NCI-H2107 (cell line): ENCODE measurements at regions not wholly inside any gene's neighbourhood (a gene's known extent, or its start where the extent isn't known, plus 50 kb on each side); places are given as distances from the start of the nearest gene placed in this dataset.
A peak's percentile ranks its signal among the peaks of the same experiment; 100 is the strongest.
"Not testable (repeated sequence)": the region's sequence is repeated elsewhere in the genome, so short reads cannot be mapped to it uniquely, and the experiment has no call there.

ENCODE experiments used
- DNase-seq: peaks from one replicate; lab custom pipeline; 2025; lab: John Stamatoyannopoulos, UW

- no peak for DNase-seq
Measured at GRCh38 chr4:138614398-138615142, 372.4 kb upstream of the SLC7A11 start.

GRCh38 chr4:138612428-138612827 lies 370.3 kb upstream of the SLC7A11 start:
- DNase-seq: no peak

- peak; percentile 13 for DNase-seq
Measured at GRCh38 chr4:138611721-138612120, 369.6 kb upstream of the SLC7A11 start.

DNA sequence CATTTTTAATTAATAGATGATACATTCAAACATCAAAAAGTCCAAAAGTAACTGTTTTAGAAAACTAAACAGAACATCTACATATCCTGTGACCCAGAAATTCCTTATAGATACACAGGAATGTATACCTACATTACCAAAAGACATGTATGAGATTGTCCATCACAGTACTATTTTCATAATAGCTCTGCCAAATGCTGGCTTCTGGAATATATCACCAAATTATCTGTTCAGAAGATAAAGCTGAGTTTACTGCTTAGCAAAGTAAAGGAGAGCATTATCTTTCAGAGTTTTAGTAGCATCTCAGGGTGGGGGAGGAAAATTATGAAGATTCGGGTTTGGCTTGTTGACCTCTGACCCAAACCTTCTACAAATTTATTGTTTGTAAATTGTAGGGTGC lies 368.9 kb upstream of the SLC7A11 start:
- DNase-seq: no peak

DNA sequence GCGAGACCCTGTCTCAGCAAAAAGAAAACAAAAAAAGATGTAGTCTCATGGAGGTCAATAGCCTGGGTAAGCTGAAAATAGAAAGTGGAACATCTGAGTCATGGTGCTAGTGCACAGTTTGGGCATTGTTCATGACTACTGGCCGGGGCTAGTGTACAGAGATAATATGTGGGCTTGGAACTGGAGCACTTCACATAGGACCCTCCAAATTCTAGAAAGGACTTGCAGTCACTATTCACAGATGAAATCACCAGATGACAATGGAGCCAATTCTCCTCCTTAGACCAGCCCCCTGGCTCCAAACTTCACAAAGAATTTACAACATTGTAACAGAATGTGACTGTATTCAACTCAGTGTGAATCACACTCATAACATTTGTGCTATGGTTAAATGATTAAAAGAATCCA lies 367.8 kb upstream of the SLC7A11 start:
- DNase-seq: no peak

GRCh38 chr4:138604556-138604955 lies 362.4 kb upstream of the SLC7A11 start:
- no peak for DNase-seq

DNA sequence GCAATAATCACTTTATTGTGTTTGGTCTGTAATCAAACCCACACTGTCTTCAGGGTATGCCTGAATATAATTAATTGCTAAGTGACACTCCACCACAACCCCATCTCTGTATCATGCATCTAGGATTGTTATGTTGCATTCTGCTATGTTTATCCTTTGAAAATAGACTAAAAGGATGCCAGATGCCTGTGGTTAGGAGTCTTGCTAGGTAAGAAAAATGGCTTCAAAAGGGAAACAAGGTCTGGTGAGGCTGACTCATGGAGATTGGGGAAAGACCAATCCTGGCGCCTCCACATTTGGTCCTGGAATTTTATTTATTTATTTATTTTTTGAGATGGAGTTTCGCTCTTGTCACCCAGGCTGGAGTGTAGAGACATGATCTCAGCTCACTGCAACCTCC lies 360.5 kb upstream of the SLC7A11 start:
- no peak for DNase-seq

DNA sequence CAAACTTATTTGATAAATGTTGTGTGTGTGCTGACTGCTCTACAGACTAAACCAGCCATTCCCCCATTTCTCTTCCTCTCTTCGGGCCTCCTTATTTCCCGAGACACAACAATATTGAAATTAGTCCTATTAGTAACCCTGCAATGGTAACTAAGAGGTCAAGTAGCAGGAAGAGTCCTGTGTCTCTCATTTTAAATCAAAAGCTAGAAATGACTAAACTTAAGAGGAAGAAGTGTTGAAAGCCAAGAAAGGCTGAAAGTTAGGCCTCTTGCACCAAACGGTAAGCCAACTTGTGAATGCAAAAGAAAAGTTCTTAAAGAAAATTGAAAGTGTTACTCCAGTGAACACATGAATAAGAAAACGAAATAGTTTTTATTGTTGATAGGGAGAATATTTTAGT lies 357.8 kb upstream of the SLC7A11 start:
- no peak for DNase-seq

- no peak for DNase-seq
Measured at GRCh38 chr4:138598226-138598625, 356.1 kb upstream of the SLC7A11 start.

GRCh38 chr4:138596896-138597295 lies 354.7 kb upstream of the SLC7A11 start:
- no peak for DNase-seq

- DNase-seq: no peak
Measured at GRCh38 chr4:138595731-138596460, 353.7 kb upstream of the SLC7A11 start.

- no peak for DNase-seq
Measured at GRCh38 chr4:138595171-138595570, 353.0 kb upstream of the SLC7A11 start.

- DNase-seq: no peak
Measured at GRCh38 chr4:138592796-138593195, 350.6 kb upstream of the SLC7A11 start.

GRCh38 chr4:138591808-138592207 lies 349.7 kb upstream of the SLC7A11 start:
- no peak for DNase-seq

GRCh38 chr4:138588501-138588900 lies 346.4 kb upstream of the SLC7A11 start:
- no peak for DNase-seq

- no peak for DNase-seq
Measured at GRCh38 chr4:138579146-138579545, 337.0 kb upstream of the SLC7A11 start.

GRCh38 chr4:138577826-138578225 lies 335.7 kb upstream of the SLC7A11 start:
- DNase-seq: not testable (repeated sequence)

- no peak for DNase-seq
Measured at GRCh38 chr4:138577145-138577544, 335.0 kb upstream of the SLC7A11 start.

GRCh38 chr4:138576684-138577083 lies 334.5 kb upstream of the SLC7A11 start:
- DNase-seq: no peak

- no peak for DNase-seq
Measured at GRCh38 chr4:138573246-138573645, 331.1 kb upstream of the SLC7A11 start.

- DNase-seq: no peak
Measured at GRCh38 chr4:138572007-138572406, 329.9 kb upstream of the SLC7A11 start.

GRCh38 chr4:138567696-138568095 lies 325.5 kb upstream of the SLC7A11 start:
- no peak for DNase-seq

DNA sequence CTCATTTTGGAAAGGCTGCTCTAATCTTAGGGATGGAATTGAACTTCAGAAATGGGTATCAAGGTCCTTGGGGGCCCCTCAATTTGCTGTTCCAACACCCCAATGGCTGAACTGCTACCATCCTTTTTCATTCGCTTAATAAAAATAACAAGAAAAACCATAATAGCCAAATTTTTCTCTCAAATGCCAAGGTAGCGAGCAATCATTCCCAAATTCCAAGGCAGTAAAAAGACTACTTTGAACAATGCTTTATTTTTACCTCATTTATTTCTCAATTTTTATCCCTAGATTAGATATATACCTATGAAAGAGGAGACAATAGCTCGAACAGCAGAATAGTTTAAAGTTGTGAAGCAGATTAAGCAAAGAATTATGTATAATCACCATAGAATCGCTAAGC lies 323.4 kb upstream of the SLC7A11 start:
- no peak for DNase-seq

GRCh38 chr4:138562544-138562991 lies 320.4 kb upstream of the SLC7A11 start:
- no peak for DNase-seq
